ENCODE measurements at regions not wholly inside any gene's neighbourhood (a gene's known extent, or its start where the extent isn't known, plus 50 kb on each side); places are given as distances from the start of the nearest gene placed in this dataset.

DNA sequence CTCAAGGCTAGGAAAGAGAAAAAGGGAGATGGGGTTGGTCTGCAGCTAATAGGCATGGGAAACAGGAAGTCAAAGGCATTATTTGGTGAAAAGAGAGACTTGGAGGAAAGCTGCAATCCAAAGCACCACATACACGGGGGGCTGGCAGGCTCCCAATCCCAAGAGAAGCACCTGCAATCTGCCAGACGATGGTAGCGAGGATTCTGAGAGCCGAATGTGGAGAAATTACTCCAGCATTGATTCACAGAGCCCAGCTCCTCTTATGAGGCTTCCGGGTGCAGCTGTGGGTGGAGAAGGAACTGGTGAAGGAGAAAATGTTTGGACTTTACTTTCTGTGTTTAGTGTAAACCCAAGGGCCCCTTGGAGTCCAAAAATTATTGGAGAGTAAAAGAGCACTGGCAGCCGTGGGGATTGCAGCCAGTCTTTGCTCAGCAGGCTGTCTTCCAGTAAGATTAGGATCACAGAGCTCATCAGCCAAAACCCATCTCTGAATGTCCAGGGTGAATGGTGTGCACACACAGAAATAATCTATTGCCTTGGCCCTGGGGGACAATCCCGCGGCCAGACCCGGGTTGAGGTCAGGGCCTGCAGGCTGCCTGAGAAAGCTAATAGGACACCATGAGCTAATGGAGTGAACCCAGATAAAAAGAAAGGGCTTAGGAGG, 197.6 kb downstream of the KIT start:
- TF ChIP-seq, protein P1, sequence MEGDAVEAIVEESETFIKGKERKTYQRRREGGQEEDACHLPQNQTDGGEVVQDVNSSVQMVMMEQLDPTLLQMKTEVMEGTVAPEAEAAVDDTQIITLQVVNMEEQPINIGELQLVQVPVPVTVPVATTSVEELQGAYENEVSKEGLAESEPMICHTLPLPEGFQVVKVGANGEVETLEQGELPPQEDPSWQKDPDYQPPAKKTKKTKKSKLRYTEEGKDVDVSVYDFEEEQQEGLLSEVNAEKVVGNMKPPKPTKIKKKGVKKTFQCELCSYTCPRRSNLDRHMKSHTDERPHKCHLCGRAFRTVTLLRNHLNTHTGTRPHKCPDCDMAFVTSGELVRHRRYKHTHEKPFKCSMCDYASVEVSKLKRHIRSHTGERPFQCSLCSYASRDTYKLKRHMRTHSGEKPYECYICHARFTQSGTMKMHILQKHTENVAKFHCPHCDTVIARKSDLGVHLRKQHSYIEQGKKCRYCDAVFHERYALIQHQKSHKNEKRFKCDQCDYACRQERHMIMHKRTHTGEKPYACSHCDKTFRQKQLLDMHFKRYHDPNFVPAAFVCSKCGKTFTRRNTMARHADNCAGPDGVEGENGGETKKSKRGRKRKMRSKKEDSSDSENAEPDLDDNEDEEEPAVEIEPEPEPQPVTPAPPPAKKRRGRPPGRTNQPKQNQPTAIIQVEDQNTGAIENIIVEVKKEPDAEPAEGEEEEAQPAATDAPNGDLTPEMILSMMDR (IDR thresholded peaks at IDR 0.05; ENCODE audit: low read depth, low read length), result no peak
- no peak for DNase-seq (ENCODE audit: extremely low read depth, low read depth)

DNA sequence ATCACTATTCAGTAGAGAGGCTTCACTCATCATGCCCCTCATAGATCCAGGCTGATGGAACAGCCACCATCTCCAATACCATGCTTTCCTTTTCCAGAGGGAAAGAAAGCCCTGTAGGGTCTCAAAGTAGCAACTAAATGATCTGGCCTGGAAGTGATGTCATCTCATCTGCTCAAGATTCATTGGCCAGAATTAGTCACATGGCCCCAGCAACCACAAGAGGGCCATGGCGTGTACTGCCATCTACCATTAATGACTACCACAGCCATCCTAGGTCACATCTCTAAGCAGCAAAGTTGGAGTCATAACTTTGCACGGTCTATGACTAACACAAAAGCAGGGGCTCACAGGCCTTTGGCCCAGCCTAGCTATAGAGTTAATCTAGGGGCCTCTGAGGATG, 194.8 kb downstream of the KIT start:
- TF ChIP-seq, protein P1 (IDR thresholded peaks at IDR 0.05; ENCODE audit: low read depth, low read length), result no peak
- DNase-seq (ENCODE audit: extremely low read depth, low read depth), result no peak

DNA sequence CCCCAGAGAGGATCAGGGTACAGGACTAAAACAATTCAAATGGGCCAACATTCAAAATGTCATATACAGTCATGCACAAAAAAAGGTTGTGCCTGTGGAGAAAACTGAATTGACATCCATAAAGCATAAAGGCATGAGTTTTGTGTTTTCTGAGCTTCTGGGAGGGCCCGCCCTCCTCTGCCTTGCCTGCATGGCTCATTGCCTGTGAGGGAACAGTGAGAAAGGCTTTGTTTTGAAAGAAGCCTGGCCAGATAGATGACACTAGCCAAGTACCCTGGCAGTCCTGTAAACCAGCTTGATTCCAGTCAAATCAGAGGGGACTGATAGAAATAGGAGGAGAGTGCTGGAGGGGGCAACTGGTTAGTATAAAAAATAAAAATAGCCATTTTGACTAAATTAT, 194.3 kb downstream of the KIT start:
- TF ChIP-seq, protein P1 (IDR thresholded peaks at IDR 0.05; ENCODE audit: low read depth, low read length), result no peak
- no peak for DNase-seq (ENCODE audit: extremely low read depth, low read depth)

DNA sequence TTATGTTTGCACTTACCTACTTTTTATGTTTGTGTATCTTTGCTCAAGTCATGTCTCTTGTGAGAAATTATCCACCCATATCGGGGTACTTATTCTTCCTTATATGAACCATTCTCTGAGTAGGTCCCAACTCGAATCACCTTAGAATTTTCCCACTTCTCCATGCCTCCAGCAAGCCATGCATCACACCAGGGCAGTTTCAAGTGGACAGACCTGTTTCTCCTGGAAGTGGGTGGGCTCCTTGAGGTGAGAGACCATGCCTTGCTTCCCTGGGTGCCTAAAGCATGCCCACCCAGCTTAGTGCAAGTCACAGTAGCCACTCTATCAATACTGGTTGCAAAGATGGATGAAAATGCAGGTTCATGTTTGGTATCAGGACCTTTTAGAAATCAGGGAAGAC, 187.2 kb downstream of the KIT start:
- TF ChIP-seq, protein P1 (IDR thresholded peaks at IDR 0.05; ENCODE audit: low read depth, low read length), result no peak
- DNase-seq (ENCODE audit: extremely low read depth, low read depth), result no peak

DNA sequence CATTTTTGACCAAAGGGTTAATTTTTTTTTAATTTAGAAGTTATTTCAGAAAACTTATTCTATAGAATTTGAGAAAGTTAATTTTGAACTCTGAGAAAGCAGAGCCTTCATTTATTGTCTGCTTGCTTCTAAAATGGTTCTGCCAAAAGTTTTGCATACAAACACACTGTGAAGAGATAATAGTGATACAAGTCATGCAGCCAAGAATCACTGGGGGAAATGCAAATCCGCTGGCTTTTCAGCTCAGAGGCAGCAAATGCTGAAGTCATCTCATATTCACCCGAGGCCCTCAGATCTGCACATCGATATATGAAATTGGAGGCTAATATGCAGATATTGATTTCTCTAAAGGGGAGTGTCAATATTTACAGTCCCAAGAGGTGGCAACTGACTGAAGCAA, 186.2 kb downstream of the KIT start:
- TF ChIP-seq, protein P1 (IDR thresholded peaks at IDR 0.05; ENCODE audit: low read depth, low read length), result no peak
- no peak for DNase-seq (ENCODE audit: extremely low read depth, low read depth)

DNA sequence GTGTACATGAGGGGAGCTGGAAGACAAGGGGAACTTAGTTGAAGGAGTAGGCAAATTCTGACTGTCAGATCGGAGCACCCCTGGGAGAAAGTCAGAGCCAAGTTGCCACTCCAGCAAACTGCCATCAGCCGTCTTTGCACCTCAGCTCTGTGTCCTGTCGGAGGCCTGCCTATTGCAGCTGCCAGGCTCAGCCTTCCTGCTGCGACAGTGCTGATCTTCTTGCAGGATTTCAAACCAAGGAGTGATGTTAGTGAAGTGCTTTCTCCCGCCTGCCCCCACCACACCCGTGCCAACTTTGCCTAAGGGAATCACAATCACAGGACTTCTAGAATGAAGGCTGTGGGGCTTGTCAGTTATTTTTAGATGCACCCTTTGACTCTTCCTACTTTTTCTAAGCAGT, 185.3 kb downstream of the KIT start:
- TF ChIP-seq, protein P1 (IDR thresholded peaks at IDR 0.05; ENCODE audit: low read depth, low read length), result no peak
- no peak for DNase-seq (ENCODE audit: extremely low read depth, low read depth)

DNA sequence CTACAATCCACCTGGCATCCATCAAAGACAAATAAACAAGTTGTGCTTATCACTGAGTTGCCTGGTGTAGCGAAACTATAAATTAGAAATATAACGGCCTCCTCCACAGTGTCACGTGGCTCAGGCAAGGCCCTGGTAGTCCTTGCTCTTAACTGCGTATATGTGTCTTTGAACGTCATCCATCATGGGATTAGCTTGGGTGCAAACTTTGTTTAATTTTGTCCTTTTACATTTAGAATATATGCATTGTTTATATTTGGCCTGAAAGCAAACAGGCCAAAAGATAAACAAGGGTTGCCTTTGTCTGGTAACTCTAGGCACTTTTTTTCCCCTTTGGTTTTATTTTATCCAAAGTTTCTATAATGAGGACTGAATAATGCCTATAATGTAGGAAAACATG, 184.9 kb downstream of the KIT start:
- DNase-seq (ENCODE audit: extremely low read depth, low read depth), result no peak
- TF ChIP-seq, protein P1 (IDR thresholded peaks at IDR 0.05; ENCODE audit: low read depth, low read length), result no peak
